Neural cell (in vitro differentiated cells): ENCODE measurements at regions not wholly inside any gene's neighbourhood (a gene's known extent, or its start where the extent isn't known, plus 50 kb on each side); places are given as distances from the start of the nearest gene placed in this dataset.

ENCODE experiments used
- EZH2 ChIP-seq: fragments of 200-600, 300-800 bp; shearing (Covaris generic), sonication (generic); IDR thresholded peaks from 2 replicates; pipeline ENCODE4 v1.6.1; 2014; ENCODE audit warnings: antibody characterized with exemption, low read length, borderline replicate concordance, mild to moderate bottlenecking; ENCODE audit not compliant: insufficient read depth, poor library complexity, severe bottlenecking
- TAF1 ChIP-seq: IDR thresholded peaks from 2 replicates; pipeline ENCODE4 v1.6.1; 2012; ENCODE audit warnings: low read depth

- TF ChIP-seq EZH2 (no peak), TAF1 (no peak)
Observed at GRCh38 chr21:17667256-17667655, 54.6 kb upstream of the BTG3 start.
